Activated T-cell treated with anti-CD3 and anti-CD28 coated beads, Interleukin-2, amount 50 U/mL, for 24 hours (primary cell): ENCODE measurements at regions not wholly inside any gene's neighbourhood (a gene's known extent, or its start where the extent isn't known, plus 50 kb on each side); places are given as distances from the start of the nearest gene placed in this dataset.
"Not testable (repeated sequence)": the region's sequence is repeated elsewhere in the genome, so short reads cannot be mapped to it uniquely, and the experiment has no call there.

Experiments
- DNase-seq: peaks from one replicate; pipeline ENCODE4 v3.0.0-alpha.2; 2020
- H3K27ac Mint-ChIP-seq: 2 replicates; pipeline ENCODE4 v1.8.0; 2020; ENCODE audit warnings: mild to moderate bottlenecking, mixed read lengths
- H3K27me3 Mint-ChIP-seq: 2 replicates; pipeline ENCODE4 v1.8.0; 2020; ENCODE audit warnings: mixed read lengths
- H3K36me3 Mint-ChIP-seq: 2 replicates; pipeline ENCODE4 v1.8.0; 2020; ENCODE audit warnings: low read depth, mixed read lengths
- H3K4me1 Mint-ChIP-seq: 2 replicates; pipeline ENCODE4 v1.8.0; 2020; ENCODE audit warnings: low read depth, mixed read lengths
- H3K4me3 Mint-ChIP-seq: 2 replicates; pipeline ENCODE4 v1.8.0; 2020; ENCODE audit warnings: mild to moderate bottlenecking, moderate library complexity, mixed read lengths
- H3K9me3 Mint-ChIP-seq: 2 replicates; pipeline ENCODE4 v1.8.0; 2020; ENCODE audit warnings: mixed read lengths

DNA sequence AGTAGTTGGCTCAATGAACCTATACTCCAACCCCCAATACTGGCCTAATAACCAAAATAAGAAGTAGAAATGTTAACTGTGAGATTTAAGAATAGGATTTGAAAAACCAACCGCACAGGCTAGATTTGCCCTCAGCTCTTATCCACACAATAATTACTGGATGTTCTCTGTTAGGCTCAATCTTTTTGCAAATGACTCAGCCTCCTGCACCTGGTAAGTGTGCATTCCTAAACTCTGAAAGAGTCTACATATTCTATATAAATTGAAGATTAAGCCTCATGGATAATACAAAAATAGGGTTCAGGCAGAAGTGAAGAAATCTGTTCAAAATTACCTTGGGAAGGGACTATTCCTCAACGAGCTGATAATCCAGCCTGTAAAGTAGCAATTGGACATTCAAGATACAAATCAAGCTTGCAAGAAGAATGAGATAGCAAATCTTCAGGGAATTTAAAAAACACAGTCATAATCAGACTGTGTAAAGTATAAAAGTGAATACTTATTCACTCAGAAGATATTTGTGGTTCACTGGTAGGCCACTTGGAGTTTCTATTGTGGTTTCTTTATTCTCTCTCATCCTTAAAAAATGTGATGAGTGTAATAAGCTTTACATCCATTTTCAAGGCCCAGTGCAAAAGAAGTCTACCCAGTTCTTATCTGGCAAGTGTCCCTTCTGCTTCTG, 931.9 kb upstream of the SOX9 start:
- H3K4me1 Mint-ChIP-seq = no peaks in the 10 kb centered on the region
- no peaks in the 10 kb centered on the region for H3K27me3 Mint-ChIP-seq
- H3K27ac Mint-ChIP-seq = no peak overlapping the region
- no peaks in the 10 kb centered on the region for H3K36me3 Mint-ChIP-seq
- no peak overlapping the region for H3K4me3 Mint-ChIP-seq
- no peak for DNase-seq
- peaks cover 4% of the 10 kb centered on the region for H3K9me3 Mint-ChIP-seq

DNA sequence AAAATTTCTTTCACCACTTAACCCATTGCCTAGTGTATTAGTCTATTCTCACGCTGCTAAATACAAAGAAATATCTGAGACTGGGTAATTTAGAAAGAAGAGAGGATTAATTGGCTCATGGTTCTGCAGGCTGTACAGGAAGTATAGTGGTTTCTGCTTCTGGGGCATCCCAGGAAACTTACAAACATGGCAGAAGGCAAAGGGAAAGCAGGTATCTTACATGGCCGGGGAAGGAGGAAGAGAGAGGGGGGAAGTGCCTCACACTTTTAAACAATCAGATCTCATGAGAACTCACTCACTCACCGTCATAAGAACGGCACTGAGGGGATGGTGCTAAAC, 931.4 kb upstream of the SOX9 start:
- no peak for DNase-seq
- Mint-ChIP-seq H3K4me3 (no peak overlapping the region), H3K27ac (no peak overlapping the region), H3K4me1 (no peaks in the 10 kb centered on the region), H3K36me3 (no peaks in the 10 kb centered on the region), H3K27me3 (no peaks in the 10 kb centered on the region), H3K9me3 (peaks cover 4% of the 10 kb centered on the region)

DNA sequence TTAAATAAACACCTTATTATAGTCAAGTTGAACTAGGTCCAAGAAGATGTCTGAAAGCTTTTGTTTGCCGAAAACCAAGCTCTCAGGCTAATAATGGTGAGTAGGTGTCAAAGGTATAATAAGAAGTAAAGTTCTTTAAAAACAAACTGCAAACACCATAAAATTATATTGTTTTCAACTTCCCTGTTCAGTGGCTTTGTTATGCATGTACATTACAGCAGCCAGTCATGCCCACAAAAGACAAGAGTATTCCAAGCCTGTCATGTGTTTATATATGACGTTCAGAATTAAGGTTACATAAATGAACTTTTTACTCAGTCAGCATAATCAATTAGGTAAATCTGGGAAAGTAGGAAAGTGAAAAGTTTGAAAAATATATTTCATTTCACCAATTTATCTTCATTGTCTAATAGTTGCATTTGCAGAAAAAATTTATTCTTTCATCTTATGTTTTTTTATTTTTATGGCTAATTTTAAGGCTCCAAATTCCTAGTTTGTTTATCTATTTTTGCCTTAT, 928.7 kb upstream of the SOX9 start:
- Mint-ChIP-seq H3K4me1 (no peaks in the 10 kb centered on the region), H3K36me3 (no peaks in the 10 kb centered on the region), H3K4me3 (no peak overlapping the region), H3K27ac (no peak overlapping the region), H3K9me3 (peaks cover 4% of the 10 kb centered on the region), H3K27me3 (no peaks in the 10 kb centered on the region)
- no peak for DNase-seq

DNA sequence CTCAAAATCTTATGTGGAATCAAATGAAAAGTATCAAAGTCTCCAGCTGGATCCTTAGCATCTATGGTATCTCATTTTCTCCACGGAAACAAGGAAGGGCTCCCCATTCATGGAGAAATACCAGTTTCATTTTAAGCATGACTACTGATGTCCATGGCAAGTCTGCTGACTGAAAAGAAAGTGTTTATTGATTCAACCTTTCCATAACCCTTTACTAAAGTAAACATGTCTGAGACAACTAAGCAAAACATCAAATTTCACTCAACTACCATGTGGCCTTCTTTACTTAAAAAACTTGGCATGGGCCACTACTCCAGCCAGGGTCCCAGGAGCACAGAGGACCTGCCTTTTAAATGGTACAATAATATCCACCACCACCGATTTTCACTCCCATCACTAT, 928.0 kb upstream of the SOX9 start:
- H3K4me3 Mint-ChIP-seq = no peak overlapping the region
- H3K27me3 Mint-ChIP-seq = no peaks in the 10 kb centered on the region
- H3K9me3 Mint-ChIP-seq = peaks cover 4% of the 10 kb centered on the region
- no peaks in the 10 kb centered on the region for H3K4me1 Mint-ChIP-seq
- DNase-seq = no peak
- H3K27ac Mint-ChIP-seq = no peak overlapping the region
- H3K36me3 Mint-ChIP-seq = no peaks in the 10 kb centered on the region

DNA sequence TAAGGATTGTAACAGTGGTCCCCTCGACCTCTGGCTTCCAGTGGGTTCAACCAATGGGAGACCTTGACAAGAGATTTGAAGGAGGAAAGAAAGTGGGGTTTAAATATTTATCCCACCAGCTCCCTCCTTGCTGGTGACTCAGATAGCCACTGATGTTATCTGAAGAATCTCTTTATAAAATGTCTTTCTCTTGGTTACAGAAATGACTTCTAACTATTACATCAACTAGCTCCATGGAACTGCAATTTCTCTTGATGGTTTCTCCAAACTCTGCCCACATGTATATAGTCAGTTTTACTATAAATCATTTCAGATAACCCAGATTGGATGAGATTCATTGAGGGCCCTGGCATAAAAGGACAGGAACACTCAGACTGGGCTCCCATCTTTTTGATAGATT, 920.2 kb upstream of the SOX9 start:
- peaks cover 6% of the 10 kb centered on the region for H3K9me3 Mint-ChIP-seq
- no peaks in the 10 kb centered on the region for H3K4me1 Mint-ChIP-seq
- no peaks in the 10 kb centered on the region for H3K27me3 Mint-ChIP-seq
- no peak overlapping the region for H3K4me3 Mint-ChIP-seq
- H3K36me3 Mint-ChIP-seq = no peaks in the 10 kb centered on the region
- H3K27ac Mint-ChIP-seq = no peak overlapping the region
- DNase-seq = no peak

DNA sequence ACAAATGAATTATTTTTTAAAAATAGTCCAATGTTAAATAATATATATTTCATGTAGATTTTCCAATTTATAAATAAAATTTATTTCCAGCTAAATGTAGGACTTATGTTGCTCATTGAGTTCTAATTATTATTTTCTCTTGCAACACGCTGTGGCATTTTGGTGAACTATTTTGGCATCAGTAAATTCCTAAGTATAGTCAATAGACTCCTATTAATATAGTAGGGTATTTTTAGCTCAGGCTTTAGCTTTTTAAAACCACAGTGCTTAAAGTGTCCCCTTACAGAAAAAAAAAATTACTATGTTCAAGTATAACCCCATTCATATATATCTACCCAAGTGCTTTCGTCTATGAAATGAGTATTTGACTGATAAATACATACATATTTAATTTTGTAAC, 919.2 kb upstream of the SOX9 start:
- no peak overlapping the region for H3K27ac Mint-ChIP-seq
- peaks cover 5% of the 10 kb centered on the region for H3K9me3 Mint-ChIP-seq
- no peaks in the 10 kb centered on the region for H3K27me3 Mint-ChIP-seq
- no peaks in the 10 kb centered on the region for H3K4me1 Mint-ChIP-seq
- H3K4me3 Mint-ChIP-seq = no peak overlapping the region
- no peaks in the 10 kb centered on the region for H3K36me3 Mint-ChIP-seq
- DNase-seq = no peak

DNA sequence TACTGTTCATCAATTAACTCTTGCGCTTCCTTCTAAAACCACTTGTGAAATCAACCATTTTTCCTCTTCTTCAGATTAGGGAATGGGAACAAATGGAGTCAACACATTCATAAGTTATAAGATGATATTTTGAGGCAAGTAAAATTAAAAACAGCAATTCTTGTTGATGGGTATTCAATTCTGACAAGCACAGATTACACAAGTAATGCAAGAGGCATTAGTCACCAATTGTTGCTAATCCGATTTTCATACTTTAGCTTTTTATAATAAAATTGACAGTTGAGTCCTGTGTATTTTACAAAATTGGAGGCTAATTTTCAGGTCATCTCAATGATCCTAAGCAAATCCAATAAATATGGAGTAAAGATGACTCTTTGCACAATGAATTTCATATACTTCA, 918.4 kb upstream of the SOX9 start:
- no peak overlapping the region for H3K27ac Mint-ChIP-seq
- H3K4me3 Mint-ChIP-seq = no peak overlapping the region
- no peaks in the 10 kb centered on the region for H3K36me3 Mint-ChIP-seq
- H3K9me3 Mint-ChIP-seq = peaks cover 9% of the 10 kb centered on the region
- no peaks in the 10 kb centered on the region for H3K27me3 Mint-ChIP-seq
- no peaks in the 10 kb centered on the region for H3K4me1 Mint-ChIP-seq
- DNase-seq = no peak

DNA sequence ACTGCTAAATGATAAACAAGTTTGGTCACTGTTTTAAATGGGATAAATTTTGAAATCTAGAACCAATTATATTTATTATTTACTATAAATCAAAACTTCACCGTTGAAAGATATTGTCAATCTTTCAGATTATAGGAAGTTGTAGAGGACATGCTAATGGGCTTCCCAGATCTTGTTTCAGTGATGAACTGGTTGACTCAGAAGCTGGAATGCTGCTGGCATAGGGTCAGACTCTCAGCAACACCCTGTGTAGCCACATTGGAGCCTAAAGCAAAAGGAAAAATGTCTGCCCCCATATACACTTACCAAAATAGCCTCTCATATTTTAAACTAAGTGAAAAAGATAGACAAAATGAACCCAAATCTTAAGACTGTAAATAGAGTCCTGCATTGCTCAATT, 916.9 kb upstream of the SOX9 start:
- H3K4me1 Mint-ChIP-seq = no peaks in the 10 kb centered on the region
- H3K4me3 Mint-ChIP-seq = no peak overlapping the region
- H3K36me3 Mint-ChIP-seq = no peaks in the 10 kb centered on the region
- H3K27me3 Mint-ChIP-seq = no peaks in the 10 kb centered on the region
- H3K27ac Mint-ChIP-seq = no peak overlapping the region
- peaks cover 12% of the 10 kb centered on the region for H3K9me3 Mint-ChIP-seq
- no peak for DNase-seq

DNA sequence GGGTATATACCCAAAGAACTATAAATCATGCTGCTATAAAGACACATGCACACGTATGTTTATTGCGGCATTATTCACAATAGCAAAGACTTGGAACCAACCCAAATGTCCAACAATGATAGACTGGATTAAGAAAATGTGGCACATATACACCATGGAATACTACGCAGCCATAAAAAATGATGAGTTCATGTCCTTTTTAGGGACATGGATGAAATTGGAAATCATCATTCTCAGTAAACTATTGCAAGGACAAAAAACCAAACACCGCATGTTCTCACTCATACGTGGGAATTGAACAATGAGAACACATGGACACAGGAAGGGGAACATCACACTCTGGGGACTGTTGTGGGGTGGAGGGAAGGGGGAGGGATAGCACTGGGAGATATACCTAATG, 914.9 kb upstream of the SOX9 start:
- H3K27ac Mint-ChIP-seq, DNase-seq, H3K4me3 Mint-ChIP-seq, H3K36me3 Mint-ChIP-seq, H3K4me1 Mint-ChIP-seq, H3K27me3 Mint-ChIP-seq: not testable (repeated sequence)
- peaks cover 16% of the 10 kb centered on the region for H3K9me3 Mint-ChIP-seq

DNA sequence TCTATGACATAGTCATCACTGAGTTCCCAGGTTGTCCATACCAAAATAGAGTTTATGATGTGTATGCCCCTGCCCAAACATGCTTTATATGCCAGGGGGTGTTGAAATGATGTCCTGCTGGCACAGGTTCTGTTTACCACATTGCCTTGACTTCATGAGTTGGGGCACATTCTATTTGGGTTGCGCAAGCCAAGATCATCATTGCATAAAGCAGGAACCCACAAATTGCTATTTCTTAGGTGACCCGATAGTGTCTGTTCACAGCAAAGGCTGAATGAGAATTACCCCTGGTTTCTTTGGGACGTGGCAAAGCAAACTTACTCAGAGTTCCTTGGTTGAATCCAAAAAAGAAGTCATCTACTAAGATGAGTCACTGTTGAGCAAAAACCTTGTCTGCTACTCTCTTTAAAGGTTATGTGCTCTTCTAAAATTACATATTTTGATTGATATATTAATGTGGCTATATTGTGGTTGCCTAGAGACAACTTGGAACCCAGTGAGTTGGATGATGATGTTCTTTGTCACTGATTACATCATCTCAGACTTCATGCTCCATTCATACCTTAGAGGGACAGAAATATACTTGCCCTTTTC, 912.6 kb upstream of the SOX9 start:
- Mint-ChIP-seq H3K27ac (no peak overlapping the region), H3K27me3 (no peaks in the 10 kb centered on the region), H3K9me3 (peaks cover 25% of the 10 kb centered on the region), H3K4me3 (no peak overlapping the region), H3K4me1 (no peaks in the 10 kb centered on the region), H3K36me3 (no peaks in the 10 kb centered on the region)
- DNase-seq = no peak

DNA sequence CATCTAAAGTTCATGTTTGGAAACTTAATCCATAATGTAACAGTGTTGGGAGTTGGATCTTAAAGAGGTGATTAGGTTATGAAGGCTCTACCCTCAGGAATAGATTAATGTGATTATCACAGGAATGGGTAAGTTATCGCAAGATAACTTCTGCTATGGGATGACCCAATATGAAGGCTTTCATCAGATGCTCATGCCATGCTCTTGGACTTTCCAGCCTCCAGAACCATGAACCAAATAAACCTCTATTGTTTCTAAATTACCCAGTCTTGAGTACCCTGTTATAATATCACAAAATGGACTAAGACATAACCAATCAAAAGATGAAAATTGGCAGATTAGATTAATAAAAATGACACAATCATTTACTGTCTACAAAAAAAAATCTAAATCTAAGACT, 906.9 kb upstream of the SOX9 start:
- peaks cover 27% of the 10 kb centered on the region for H3K9me3 Mint-ChIP-seq

DNA sequence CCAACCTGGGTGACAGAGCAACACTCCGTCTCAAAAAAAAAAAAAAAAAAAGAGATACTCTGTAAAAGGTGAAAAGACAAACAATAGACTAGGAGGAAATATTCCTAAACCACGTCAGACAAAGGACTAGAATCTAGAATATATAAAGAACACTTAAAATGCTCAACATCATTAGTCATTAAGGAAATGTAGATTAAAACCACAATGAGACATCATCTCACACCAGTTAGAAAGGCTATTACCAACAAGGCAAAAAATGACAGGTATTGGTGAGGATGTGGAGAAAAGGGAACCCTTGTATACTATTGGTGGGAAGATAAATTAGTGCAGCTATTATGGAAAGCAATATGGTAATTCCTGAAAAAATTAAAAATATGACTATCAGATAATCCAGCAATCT, 903.1 kb upstream of the SOX9 start:
- H3K36me3 Mint-ChIP-seq = no peaks in the 10 kb centered on the region
- no peak for DNase-seq
- no peaks in the 10 kb centered on the region for H3K4me1 Mint-ChIP-seq

More for the DNA sequence above, 906.9 kb upstream of the SOX9 start:
- Mint-ChIP-seq H3K36me3 (no peaks in the 10 kb centered on the region), H3K4me3 (no peak overlapping the region), H3K4me1 (no peaks in the 10 kb centered on the region), H3K27ac (no peak overlapping the region), H3K27me3 (no peaks in the 10 kb centered on the region)
- no peak for DNase-seq

DNA sequence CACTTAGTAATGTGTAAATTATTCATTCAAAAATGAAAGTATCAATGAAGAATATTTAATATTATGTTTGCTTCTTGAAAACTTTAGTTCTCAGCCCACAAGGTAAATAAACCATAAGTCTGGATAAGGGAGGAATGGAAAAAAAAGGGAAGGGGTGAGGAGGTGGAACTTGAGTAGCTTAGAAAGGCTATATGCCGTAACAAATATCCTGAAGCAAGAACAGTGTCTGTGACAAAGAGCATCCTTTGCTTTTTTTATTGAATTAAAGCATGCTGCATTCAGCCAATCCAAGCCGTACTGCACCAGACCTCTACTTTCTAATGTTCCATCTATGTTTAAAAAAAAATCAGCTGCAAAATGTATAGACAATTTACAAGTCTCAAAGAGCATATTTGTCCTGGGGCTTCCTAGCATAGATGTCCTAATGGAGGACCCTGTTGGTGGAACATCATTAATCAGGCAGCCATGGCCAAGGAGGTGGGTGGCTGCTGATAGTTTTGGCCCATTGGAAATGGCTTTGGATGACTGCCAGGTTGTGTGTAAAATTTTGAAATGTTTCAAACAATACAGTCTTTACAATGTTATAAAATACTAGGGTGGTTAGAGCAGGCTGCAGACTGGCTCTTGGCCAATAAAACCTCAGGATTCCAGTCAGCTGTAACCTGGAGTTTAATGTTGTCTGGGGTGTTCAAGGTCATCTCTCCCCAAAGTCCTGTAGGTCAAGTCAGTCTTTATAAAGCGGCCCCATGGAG, 895.8 kb upstream of the SOX9 start:
- Mint-ChIP-seq H3K4me3 (no peak overlapping the region), H3K27me3 (no peaks in the 10 kb centered on the region), H3K9me3 (peaks cover 5% of the 10 kb centered on the region), H3K4me1 (no peaks in the 10 kb centered on the region), H3K36me3 (no peaks in the 10 kb centered on the region), H3K27ac (no peak overlapping the region)
- no peak for DNase-seq

More for the DNA sequence above, 903.1 kb upstream of the SOX9 start:
- Mint-ChIP-seq H3K27me3 (no peaks in the 10 kb centered on the region), H3K4me3 (no peak overlapping the region), H3K27ac (no peak overlapping the region), H3K9me3 (peaks cover 18% of the 10 kb centered on the region)

DNA sequence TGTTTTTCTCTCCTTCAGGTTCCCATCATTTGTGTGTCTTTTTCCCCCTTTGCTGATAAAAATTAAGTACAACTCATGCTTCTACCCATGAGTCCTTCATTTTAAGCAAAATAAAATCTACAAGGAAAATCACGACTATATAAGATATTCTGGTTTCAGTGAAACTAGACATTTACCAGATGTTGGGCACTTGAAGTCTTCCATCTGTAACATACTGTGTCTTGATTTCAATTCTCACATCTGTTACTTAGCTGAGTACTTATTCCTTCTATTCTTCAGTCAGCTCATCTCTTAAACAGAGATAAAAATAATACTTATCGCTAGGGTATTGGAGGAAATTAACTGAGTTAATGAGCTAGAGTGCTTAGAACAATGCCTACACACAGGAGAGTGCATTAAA, 893.0 kb upstream of the SOX9 start:
- no peak overlapping the region for H3K27ac Mint-ChIP-seq
- no peak for DNase-seq
- no peaks in the 10 kb centered on the region for H3K36me3 Mint-ChIP-seq

DNA sequence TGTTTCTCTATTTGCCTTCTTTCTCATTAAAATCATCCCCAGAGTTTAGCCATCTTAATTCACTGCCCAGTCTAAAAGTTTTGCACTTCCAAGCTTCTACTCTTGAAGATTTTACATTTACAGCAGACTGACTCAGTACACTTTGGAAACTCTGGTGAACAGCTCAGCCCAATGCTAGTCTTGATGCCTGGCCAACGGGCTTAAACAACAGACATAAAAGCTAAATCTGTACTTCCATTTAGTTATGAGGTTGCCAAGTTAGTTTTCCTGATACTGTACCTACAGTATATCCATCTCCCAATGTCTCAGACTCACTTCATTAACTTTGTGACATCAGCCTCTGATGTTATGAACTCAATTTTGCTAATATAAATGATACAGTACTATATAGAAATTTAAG, 891.8 kb upstream of the SOX9 start:
- Mint-ChIP-seq H3K27ac (no peak overlapping the region), H3K4me1 (no peaks in the 10 kb centered on the region), H3K9me3 (peaks cover 14% of the 10 kb centered on the region), H3K4me3 (no peak overlapping the region), H3K36me3 (no peaks in the 10 kb centered on the region), H3K27me3 (no peaks in the 10 kb centered on the region)
- DNase-seq = no peak

More for the DNA sequence above, 893.0 kb upstream of the SOX9 start:
- peaks cover 13% of the 10 kb centered on the region for H3K9me3 Mint-ChIP-seq
- no peaks in the 10 kb centered on the region for H3K27me3 Mint-ChIP-seq
- H3K4me3 Mint-ChIP-seq = no peak overlapping the region
- H3K4me1 Mint-ChIP-seq = no peaks in the 10 kb centered on the region
